ENCODE measurements at regions not wholly inside any gene's neighbourhood (a gene's known extent, or its start where the extent isn't known, plus 50 kb on each side); places are given as distances from the start of the nearest gene placed in this dataset.
A peak's percentile ranks its signal among the peaks of the same experiment; 100 is the strongest.
"Not testable (repeated sequence)": the region's sequence is repeated elsewhere in the genome, so short reads cannot be mapped to it uniquely, and the experiment has no call there.

- no peak for DNase-seq (ENCODE audit: low read depth in 2 of 2)
These were observed 383.6 kb downstream of the COG6 start for GRCh38 chr13:40039061-40039460.

GRCh38 chr13:40042991-40043390, 387.5 kb downstream of the COG6 start:
- no peak for DNase-seq (ENCODE audit: low read depth in 2 of 2)

GRCh38 chr13:40043764-40044163, 388.3 kb downstream of the COG6 start:
- no peak for DNase-seq (ENCODE audit: low read depth in 2 of 2)

- no peak for DNase-seq (ENCODE audit: low read depth in 2 of 2)
These were observed 391.9 kb downstream of the COG6 start for GRCh38 chr13:40047322-40047771.

- DNase-seq (ENCODE audit: low read depth in 2 of 2) = no peak
These were observed 393.1 kb downstream of the COG6 start for GRCh38 chr13:40048551-40048950.

GRCh38 chr13:40052954-40053353, 397.5 kb downstream of the COG6 start:
- no peak for DNase-seq (ENCODE audit: low read depth in 2 of 2)

- DNase-seq (ENCODE audit: low read depth in 2 of 2) = no peak
These were observed 397.9 kb downstream of the COG6 start for GRCh38 chr13:40053401-40053800.

GRCh38 chr13:40054422-40054821, 399.0 kb downstream of the COG6 start:
- not testable (repeated sequence) for DNase-seq (ENCODE audit: low read depth in 2 of 2)

- no peak for DNase-seq (ENCODE audit: low read depth in 2 of 2)
These were observed 401.6 kb downstream of the COG6 start for GRCh38 chr13:40056898-40057619.

GRCh38 chr13:40058757-40059236, 403.3 kb downstream of the COG6 start:
- DNase-seq (ENCODE audit: low read depth in 2 of 2) = no peak

GRCh38 chr13:40059540-40060232, 404.2 kb downstream of the COG6 start:
- no peak for DNase-seq (ENCODE audit: low read depth in 2 of 2)

- peak; percentile 23 to 40 for DNase-seq (ENCODE audit: low read depth in 2 of 2)
These were observed 405.0 kb downstream of the COG6 start for GRCh38 chr13:40060296-40061007.

GRCh38 chr13:40061466-40062450, 406.3 kb downstream of the COG6 start:
- DNase-seq (ENCODE audit: low read depth in 2 of 2) = no peak

- no peak for DNase-seq (ENCODE audit: low read depth in 2 of 2)
These were observed 407.8 kb downstream of the COG6 start for GRCh38 chr13:40063278-40063698.

GRCh38 chr13:40063703-40064102, 408.2 kb downstream of the COG6 start:
- no peak for DNase-seq (ENCODE audit: low read depth in 2 of 2)

GRCh38 chr13:40064154-40065097, 409.0 kb downstream of the COG6 start:
- no peak for DNase-seq (ENCODE audit: low read depth in 2 of 2)

- peak; percentile 34 to 62 for DNase-seq (ENCODE audit: low read depth in 2 of 2)
These were observed 413.9 kb downstream of the COG6 start for GRCh38 chr13:40069173-40070044.

GRCh38 chr13:40070357-40070756, 414.9 kb downstream of the COG6 start:
- DNase-seq (ENCODE audit: low read depth in 2 of 2) = no peak

GRCh38 chr13:40072663-40073120, 417.2 kb downstream of the COG6 start:
- no peak for DNase-seq (ENCODE audit: low read depth in 2 of 2)

All from stimulated activated CD8-positive, alpha-beta memory T cell treated with anti-CD3 and anti-CD28 coated beads, Interleukin-2, amount 100 ng/mL, for 48 hours (primary cell).